ENCODE measurements at regions not wholly inside any gene's neighbourhood (a gene's known extent, or its start where the extent isn't known, plus 50 kb on each side); places are given as distances from the start of the nearest gene placed in this dataset.

- TF ChIP-seq ZBTB4 (CRISPR knock-in tag; IDR thresholded peaks at IDR 0.05), result no peak
- TF ChIP-seq BACH1 (IDR thresholded peaks at IDR 0.05; ENCODE audit: borderline replicate concordance), result no peak
- no peak for TF ChIP-seq ESRRA (IDR thresholded peaks at IDR 0.05; ENCODE audit: low read length)
- no peak for TF ChIP-seq NRF1 (conservative IDR thresholded peaks at IDR 0.05; ENCODE audit: low read depth, low read length)
- no peak for TF ChIP-seq ELK1 (IDR thresholded peaks at IDR 0.05; ENCODE audit: low read depth, low read length)
- TF ChIP-seq JUND (IDR thresholded peaks at IDR 0.05; ENCODE audit: low read depth, low read length), result no peak
- no peak for TF ChIP-seq TBL1XR1 (IDR thresholded peaks at IDR 0.05; ENCODE audit: low read depth, low read length)
- TF ChIP-seq RELB (IDR thresholded peaks at IDR 0.05; ENCODE audit: low read depth), result no peak
These were observed 51.0 kb upstream of the DLG1 start (continued) for GRCh38 chr3:197349368-197349767.

Measured in GM12878 (cell line).